ENCODE measurements at regions not wholly inside any gene's neighbourhood (a gene's known extent, or its start where the extent isn't known, plus 50 kb on each side); places are given as distances from the start of the nearest gene placed in this dataset.
A peak's percentile ranks its signal among the peaks of the same experiment; 100 is the strongest.
"Not testable (repeated sequence)": the region's sequence is repeated elsewhere in the genome, so short reads cannot be mapped to it uniquely, and the experiment has no call there.

GRCh38 chr4:72875138-72875537, 194.4 kb downstream of the COX18 start:
- DNase-seq = no peak

DNA sequence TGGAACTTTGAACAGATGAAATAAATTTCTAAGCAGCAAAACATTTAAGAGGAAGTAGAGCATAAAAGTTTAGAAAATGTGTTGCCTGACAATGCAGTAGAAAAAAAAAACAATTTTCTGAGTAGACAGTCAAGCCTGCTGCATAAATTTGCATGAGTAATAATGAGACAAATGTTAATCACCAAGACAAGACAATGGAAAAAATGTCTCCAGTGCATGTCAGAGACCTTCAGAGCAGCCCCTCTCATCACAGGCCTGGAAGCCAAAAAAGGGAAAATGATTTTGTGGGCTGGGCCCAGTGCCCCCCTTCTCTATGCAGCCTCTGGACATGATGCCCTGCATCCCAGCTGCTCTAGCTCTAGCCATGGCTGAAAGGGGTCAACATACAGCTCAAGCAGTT, 204.6 kb downstream of the COX18 start:
- DNase-seq = no peak

- not testable (repeated sequence) for DNase-seq
Observed at GRCh38 chr4:72864277-72864676, 205.2 kb downstream of the COX18 start.

DNA sequence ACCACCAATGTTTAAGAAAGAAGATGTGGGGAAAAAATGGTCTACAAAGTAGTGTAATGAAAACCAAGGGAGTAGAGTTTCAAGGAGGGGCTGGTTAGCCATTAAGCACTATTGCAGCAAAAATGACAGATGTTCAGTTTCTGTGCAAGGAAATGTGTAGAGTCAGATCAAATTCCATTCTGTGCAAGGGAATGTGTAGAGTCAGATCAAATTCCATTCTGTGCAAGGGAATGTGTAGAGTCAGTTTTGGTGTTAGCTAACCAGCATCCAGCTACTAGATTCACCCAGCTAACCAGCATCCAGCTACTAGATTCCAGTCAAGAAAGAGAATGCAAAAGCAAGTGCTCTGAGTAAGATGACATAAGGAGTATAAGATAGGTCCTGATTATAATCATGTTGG, 208.8 kb downstream of the COX18 start:
- no peak for DNase-seq

DNA sequence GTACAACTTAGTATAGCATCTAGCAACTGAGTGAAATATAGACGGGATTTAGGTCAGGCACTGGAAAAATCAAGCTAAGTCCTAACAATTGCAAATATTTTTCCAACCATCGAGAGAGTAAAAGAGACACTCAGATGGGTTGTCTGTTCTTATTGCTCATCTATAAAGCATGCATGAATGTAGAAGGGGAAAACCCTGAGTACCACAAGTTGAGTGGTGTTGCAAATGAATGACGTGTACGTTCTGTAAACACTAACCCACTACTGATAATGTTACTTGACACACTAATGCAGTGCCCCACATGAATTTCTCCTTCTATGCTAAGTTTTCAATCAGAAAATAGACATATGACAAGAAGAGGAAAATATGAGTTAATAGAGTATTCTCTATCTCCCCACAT, 211.2 kb downstream of the COX18 start:
- DNase-seq = no peak

GRCh38 chr4:72857787-72858186, 211.7 kb downstream of the COX18 start:
- no peak for DNase-seq

GRCh38 chr4:72857216-72857615, 212.3 kb downstream of the COX18 start:
- DNase-seq = no peak

DNA sequence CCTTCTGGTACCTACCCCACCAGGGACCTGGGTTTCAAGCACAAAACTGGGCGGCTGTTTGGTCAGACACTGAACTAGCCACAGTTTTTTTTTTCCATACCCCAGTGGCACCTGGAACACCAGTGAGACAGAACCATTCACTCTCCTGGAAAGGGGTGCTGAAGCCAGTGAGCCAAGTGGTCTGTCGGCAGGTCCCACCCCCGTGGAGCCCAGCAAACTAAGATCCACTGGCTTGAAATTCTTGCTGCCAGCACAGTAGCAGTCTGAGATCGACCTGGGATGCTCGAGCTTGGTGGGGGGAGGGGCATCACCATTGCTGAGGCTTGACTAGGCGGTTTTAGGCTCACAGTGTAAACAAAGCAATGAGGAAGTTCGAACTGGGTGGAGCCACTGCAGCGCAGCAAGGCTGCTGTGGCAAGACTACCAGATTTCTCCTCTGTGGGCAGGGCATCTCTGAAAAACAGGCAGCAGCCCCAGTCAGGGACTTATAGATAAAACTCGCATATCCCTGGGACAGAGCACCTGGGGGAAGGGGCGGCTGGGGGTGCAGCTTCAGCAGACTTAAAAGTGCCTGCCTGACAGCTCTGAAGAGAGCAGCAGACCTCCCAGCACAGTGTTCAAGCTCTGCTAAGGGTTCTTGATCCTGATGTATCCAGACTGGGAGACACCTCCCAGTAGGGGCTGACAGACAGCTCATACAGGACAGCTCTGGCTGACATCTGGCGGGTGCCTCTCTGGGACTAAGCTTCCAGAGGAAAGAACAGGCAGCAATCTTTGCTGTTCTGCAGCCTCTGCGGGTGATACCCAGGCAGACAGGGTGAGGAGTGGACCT, 223.0 kb downstream of the COX18 start:
- DNase-seq = no peak

DNA sequence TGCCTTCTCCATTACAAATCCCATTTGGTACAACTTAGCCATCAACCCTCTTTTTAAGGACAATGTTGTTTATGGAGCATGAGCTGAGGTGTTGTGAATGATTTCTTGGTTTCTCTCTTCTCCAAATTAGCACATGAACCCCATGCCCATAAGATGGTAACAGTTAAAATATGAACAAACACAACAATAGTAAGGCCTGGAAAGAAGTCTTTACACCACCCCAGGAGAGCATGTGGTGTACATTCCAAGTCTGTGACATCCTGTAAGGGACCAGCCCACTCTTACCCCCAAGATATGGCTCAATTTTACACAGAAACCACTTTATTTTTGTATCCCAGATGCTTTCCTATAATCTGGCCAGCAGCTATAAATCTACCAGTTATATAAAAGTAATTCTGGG, 226.1 kb downstream of the COX18 start:
- DNase-seq = no peak

GRCh38 chr4:72842323-72842722, 227.2 kb downstream of the COX18 start:
- no peak for DNase-seq

DNA sequence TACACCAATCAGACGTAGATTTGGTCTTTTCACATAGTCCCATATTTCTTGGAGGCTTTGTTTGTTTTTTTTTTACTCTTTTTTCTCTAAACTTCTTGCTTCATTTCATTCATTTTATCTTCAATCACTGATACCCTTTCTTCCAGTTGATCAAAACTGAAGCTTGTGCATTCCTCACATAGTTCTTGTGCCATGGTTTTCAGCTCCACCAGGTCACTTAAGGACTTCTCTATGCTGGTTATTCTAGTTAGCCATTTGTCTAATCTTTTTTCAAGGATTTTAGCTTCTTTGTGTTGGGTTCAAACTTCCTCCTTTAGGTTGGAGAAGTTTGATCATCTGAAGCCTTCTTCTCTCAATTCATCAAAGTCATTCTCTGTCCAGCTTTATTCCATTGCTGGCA, 229.3 kb downstream of the COX18 start:
- not testable (repeated sequence) for DNase-seq

- DNase-seq = no peak
Observed at GRCh38 chr4:72828864-72829263, 240.7 kb downstream of the COX18 start.

DNA sequence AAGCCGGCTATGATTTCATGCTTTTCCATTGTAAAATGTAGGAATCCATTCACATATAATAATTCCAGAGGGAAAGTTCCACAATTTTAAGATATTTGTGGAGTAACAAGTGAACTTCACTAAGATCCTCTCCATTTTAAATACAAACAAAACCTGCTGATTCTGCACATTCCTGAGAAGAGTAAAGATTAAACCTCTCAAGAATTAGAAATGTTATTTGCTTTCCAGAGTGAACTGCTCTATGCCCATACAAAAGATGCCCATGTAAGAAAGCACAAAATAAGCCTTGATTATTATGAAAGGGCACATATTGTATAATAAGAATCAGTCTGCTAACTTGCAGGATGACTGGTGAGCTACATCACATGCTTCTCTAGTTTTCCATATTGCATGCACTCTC, 241.5 kb downstream of the COX18 start:
- no peak for DNase-seq

- DNase-seq = no peak
Observed at GRCh38 chr4:72820107-72820506, 249.4 kb downstream of the COX18 start.

DNA sequence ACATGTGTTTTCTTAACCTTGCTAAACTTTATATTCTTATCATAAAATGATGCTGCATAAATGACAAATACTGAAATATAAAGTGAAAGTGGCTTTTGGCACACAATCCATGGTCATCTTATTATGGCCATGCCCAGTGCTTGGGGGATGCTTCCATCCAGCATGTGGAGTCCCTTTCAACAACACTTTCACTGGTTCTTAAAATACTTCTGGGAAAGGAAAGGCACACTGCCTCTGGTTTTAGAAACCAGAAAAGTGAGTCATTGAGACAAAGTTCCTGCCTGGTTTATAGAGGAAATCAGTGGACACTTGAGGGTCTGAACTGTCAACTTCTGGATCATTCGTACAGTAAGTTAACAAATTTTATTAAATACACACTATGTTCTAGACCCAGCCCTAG, 248.0 kb upstream of the ADAMTS3 start:
- DNase-seq = no peak

DNA sequence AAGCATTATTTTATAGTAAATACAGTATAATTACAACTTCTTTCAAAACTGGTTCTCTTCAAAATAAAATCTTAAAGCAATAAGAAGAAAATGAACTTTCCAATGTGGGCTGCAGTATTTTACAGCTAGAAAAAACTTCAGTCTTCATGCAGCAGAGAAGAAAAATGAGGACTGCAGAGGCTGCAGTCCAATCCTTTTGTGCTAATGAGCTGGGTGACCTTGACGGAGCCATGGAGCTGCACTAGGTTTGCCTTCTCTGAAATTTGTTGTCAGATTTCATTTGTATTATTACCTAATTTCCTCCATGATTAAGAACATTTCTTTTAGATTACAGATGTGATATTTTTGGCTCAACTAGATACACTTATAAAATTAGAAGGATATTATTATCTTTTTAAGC, 245.2 kb upstream of the ADAMTS3 start:
- no peak for DNase-seq

DNA sequence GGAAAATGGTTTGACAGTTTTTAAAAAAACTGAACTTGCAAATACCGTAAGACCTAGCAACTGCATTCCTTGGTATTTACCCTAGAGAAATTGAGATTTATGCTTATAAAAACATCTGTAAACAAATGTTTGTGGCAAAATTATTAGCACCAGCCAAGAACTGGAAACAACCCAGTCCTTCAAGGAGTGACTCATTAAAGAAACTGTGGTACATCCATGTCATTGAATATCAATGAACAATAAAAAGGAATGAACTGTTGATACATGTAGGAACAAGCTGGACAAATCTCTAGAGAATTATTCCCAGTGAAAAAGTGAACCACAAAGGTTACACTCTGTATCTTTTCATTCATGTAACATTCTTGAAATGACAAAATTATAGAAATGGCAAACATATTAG, 240.2 kb upstream of the ADAMTS3 start:
- DNase-seq = no peak

DNA sequence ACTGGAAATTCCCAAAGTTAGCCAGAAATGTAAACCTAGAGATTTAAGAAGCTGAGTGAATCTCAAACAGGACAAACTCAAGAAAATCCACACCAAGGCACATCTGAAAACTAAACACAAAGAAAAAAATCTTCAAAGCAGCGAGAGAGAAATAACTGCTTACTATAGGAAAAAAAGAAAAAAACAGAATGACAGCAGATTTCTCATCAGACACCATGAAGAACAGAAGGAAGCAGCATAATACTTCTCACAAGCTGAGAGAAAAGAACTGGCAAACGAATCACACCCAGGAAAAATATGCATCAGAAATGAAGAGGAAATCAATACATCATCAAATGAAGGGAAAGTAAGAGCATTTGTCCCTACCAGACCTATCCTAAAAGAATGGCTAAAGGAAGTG, 236.3 kb upstream of the ADAMTS3 start:
- no peak for DNase-seq

- DNase-seq = no peak
Observed at GRCh38 chr4:72797486-72797885, 228.5 kb upstream of the ADAMTS3 start.

GRCh38 chr4:72791054-72791453, 222.0 kb upstream of the ADAMTS3 start:
- DNase-seq = peak; percentile 0

DNA sequence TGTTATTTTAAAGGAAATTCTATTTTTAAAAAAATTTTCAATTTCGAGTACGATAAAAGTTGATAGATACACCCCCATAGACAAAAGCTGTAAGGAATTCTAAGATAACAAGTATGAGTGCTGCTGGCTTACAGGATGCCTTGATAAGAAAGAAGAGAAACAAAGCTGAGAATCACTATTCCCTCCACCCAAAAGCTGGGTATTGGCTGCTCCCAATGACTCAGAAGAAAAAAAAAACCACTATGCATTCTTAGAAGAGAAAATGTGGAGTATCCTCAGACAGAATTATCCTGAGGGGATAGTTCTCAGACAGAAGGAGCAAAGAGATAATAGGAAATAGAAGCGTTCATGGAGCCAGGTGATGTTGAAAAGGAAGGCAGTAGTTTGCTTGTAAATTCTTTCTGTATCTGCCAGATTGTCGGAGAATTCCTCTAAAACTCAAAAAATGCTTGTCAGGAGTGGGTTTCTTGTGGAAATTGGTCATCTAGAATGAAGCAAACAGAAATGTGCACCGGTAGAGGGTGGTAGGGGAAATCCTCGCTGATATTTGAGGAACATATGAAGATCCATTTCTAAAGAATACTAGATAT, 217.5 kb upstream of the ADAMTS3 start:
- no peak for DNase-seq

DNA sequence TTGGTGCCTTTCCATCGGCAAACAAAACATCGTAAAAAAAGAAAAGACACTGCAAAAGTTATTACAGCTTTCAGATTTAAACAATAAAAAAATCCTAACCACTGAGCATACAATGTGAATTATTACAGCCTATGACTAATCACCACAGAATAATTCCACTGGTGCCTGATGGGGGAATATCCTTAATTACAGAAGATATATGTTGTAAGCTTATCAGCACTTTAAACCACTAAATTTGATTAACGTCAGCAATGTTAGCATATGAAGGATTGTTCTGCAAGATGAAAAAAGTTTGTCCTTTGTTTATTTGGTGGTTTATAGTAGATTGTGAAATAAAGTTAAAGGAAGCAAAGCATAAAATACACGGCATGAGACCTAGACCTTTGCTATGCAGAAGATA, 210.2 kb upstream of the ADAMTS3 start:
- no peak for DNase-seq

DNA sequence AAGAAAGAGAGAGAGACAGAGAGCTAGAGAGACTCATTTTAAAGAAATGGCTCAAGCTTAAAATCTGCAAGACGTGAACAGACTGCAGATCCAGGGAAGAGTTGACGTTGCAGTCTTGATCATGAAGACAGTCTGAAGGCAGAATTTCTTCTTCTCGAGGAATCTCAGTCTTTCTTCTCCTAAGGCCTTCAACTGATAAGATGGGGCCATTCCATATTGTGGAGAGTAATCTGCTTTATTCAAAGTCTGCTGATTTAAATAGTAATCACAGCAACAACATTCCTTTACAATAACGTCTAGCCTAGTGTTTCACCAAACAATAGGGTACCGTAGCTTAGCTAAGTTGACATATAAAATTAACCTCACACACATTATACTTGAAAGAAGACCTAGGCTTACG, 208.4 kb upstream of the ADAMTS3 start:
- DNase-seq = no peak

- no peak for DNase-seq
Observed at GRCh38 chr4:72770708-72771107, 201.7 kb upstream of the ADAMTS3 start.

Data from skin of body (tissue), 1 donor.